PC-9 (cell line): ENCODE measurements at regions not wholly inside any gene's neighbourhood (a gene's known extent, or its start where the extent isn't known, plus 50 kb on each side); places are given as distances from the start of the nearest gene placed in this dataset.

Experiments
- EZH2 ChIP-seq: fragments of 200-600 bp; sonication (generic); IDR thresholded peaks from 2 replicates; pipeline ENCODE4 v1.8.0; 2017; ENCODE audit warnings: antibody characterized with exemption, low read depth
- TF ChIP-seq, protein P1 (sequence below): fragments of 200-600 bp; sonication (generic); conservative IDR thresholded peaks from 2 replicates; pipeline ENCODE4 v1.6.1; 2017; ENCODE audit warnings: mixed run types, antibody characterized with exemption, mild to moderate bottlenecking, moderate library complexity

DNA sequence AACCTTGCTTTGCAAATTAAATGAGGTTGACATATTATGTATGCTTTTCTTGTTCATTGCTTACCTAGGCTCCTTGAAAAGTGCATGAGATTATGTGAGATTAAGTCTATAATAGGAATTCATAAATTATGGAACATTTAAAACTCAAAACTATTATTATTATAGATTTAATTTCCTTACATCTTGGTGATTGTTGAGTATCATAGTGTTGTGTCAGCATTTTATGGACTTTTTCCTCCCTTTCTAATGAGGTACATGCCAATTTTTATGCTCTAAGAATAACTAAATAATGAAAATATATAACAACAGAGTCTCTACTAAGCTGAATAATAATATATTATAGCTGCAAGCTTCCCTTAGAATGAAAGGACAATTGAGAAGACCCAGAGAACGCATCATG, 848.8 kb upstream of the AADAT start:
- TF ChIP-seq, protein P1, sequence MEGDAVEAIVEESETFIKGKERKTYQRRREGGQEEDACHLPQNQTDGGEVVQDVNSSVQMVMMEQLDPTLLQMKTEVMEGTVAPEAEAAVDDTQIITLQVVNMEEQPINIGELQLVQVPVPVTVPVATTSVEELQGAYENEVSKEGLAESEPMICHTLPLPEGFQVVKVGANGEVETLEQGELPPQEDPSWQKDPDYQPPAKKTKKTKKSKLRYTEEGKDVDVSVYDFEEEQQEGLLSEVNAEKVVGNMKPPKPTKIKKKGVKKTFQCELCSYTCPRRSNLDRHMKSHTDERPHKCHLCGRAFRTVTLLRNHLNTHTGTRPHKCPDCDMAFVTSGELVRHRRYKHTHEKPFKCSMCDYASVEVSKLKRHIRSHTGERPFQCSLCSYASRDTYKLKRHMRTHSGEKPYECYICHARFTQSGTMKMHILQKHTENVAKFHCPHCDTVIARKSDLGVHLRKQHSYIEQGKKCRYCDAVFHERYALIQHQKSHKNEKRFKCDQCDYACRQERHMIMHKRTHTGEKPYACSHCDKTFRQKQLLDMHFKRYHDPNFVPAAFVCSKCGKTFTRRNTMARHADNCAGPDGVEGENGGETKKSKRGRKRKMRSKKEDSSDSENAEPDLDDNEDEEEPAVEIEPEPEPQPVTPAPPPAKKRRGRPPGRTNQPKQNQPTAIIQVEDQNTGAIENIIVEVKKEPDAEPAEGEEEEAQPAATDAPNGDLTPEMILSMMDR = no peak
- no peak for TF ChIP-seq EZH2
